ENCODE measurements at regions not wholly inside any gene's neighbourhood (a gene's known extent, or its start where the extent isn't known, plus 50 kb on each side); places are given as distances from the start of the nearest gene placed in this dataset.

DNA sequence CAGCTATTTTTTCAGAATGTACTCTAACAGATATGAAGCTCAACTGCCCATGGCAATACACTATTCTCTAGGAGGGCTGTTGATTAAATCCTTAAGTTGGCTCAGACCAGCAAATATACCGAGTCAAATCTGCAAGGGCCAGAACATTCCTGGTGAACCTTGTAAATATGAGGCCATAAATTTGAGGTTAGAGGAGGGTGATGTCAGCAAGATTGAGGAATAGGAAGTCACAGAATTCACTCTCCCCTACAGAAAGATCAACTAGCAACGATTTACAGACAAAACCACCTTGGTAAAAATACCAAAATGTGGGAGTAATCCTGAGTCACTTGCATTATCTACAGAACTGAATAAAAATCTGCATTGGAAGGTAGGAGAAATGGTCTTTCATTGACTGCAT is 399.3 kb downstream of the GPM6A start:
- no peak for DNase-seq
- POLR2A ChIA-PET, result no interaction called here
- Histone ChIP-seq H3K4me3 (ENCODE audit: control insufficient read depth in 1 of 2, extremely low read depth in 1 of 2, low read length in 1 of 2) (no peak overlapping the region), H3K27ac (ENCODE audit: low read length) (no peak overlapping the region), H3K4me1 (ENCODE audit: control insufficient read depth in 1 of 2, extremely low read depth in 1 of 2, insufficient read depth in 2 of 2, low read length in 2 of 2) (no peaks in the 10 kb centered on the region), H3K27me3 (replicated peaks in 1 of 2; ENCODE audit: control insufficient read depth in 2 of 2, extremely low read depth in 1 of 2, insufficient read depth in 2 of 2, low read length in 1 of 2) (no peaks in the 10 kb centered on the region), H3K9me3 (no peaks in the 10 kb centered on the region), H3K36me3 (ENCODE audit: control insufficient read depth in 2 of 2, extremely low read depth in 1 of 2, insufficient read depth in 1 of 2, low read length in 1 of 2) (no peaks in the 10 kb centered on the region)
- no peak overlapping the region for H3K27ac Mint-ChIP-seq
- no peaks in the 10 kb centered on the region for H3K4me1 Mint-ChIP-seq
- no peak for ATAC-seq (replicated peaks in 1 of 4)
- H3K27me3 Mint-ChIP-seq, result no peaks in the 10 kb centered on the region
- H3K4me3 Mint-ChIP-seq, result no peak overlapping the region
- H3K36me3 Mint-ChIP-seq, result no peaks in the 10 kb centered on the region
- CTCF ChIA-PET, result no interaction called here
- WGBS (ENCODE audit: insufficient coverage), result no CpG with 5 or more reads among the region's 2 CpGs
- H3K9me3 Mint-ChIP-seq, result peaks cover 5 to 41% (median 18%) of the 10 kb centered on the region in 3 donors

- Histone ChIP-seq H3K27ac (ENCODE audit: low read length) (no peak overlapping the region), H3K36me3 (ENCODE audit: control insufficient read depth in 2 of 2, extremely low read depth in 1 of 2, insufficient read depth in 1 of 2, low read length in 1 of 2) (no peaks in the 10 kb centered on the region), H3K9me3 (no peaks in the 10 kb centered on the region), H3K4me1 (ENCODE audit: control insufficient read depth in 1 of 2, extremely low read depth in 1 of 2, insufficient read depth in 2 of 2, low read length in 2 of 2) (no peaks in the 10 kb centered on the region), H3K4me3 (ENCODE audit: control insufficient read depth in 1 of 2, extremely low read depth in 1 of 2, low read length in 1 of 2) (no peak overlapping the region), H3K27me3 (replicated peaks in 1 of 2; ENCODE audit: control insufficient read depth in 2 of 2, extremely low read depth in 1 of 2, insufficient read depth in 2 of 2, low read length in 1 of 2) (no peaks in the 10 kb centered on the region)
- ATAC-seq (replicated peaks in 1 of 4), result no peak
- Mint-ChIP-seq H3K4me3 (no peak overlapping the region), H3K27me3 (no peaks in the 10 kb centered on the region), H3K36me3 (no peaks in the 10 kb centered on the region), H3K27ac (no peak overlapping the region), H3K9me3 (peaks cover 5 to 41% (median 18%) of the 10 kb centered on the region in 3 donors), H3K4me1 (no peaks in the 10 kb centered on the region)
- ChIA-PET POLR2A (no interaction called here), CTCF (no interaction called here)
- 0% methylated on average over 2 of the region's 5 CpGs for WGBS (ENCODE audit: insufficient coverage)
- DNase-seq, result no peak
Measured at GRCh38 chr4:175413561-175413960, 398.5 kb downstream of the GPM6A start.

GRCh38 chr4:175414602-175415001 is 397.5 kb downstream of the GPM6A start:
- H3K4me3 ChIP-seq (ENCODE audit: control insufficient read depth in 1 of 2, extremely low read depth in 1 of 2, low read length in 1 of 2), result no peak overlapping the region

DNA sequence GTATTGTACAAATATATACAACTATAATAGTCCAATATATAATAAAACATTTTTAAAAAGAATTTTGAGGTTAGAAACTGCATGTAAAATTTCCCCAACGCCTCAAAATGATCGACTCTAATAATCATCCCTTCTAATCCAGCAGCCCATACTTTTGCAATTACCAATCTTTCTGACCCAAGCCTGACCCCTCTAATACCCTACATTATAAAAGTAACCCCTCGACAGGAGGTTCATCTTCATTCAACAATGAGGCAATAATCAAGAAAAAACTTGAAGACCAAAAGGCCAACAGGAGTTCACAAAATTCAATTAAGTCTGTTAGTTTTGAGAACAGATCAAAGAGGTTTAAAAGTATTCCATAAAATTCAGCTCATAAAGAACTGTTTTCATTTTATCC is 393.5 kb downstream of the GPM6A start:
- H3K4me3 Mint-ChIP-seq, result no peak overlapping the region
- ATAC-seq (replicated peaks in 1 of 4) (no peak), DNase-seq (no peak)
- Histone ChIP-seq H3K36me3 (ENCODE audit: control insufficient read depth in 2 of 2, extremely low read depth in 1 of 2, insufficient read depth in 1 of 2, low read length in 1 of 2) (no peaks in the 10 kb centered on the region), H3K9me3 (no peaks in the 10 kb centered on the region), H3K4me1 (ENCODE audit: control insufficient read depth in 1 of 2, extremely low read depth in 1 of 2, insufficient read depth in 2 of 2, low read length in 2 of 2) (no peaks in the 10 kb centered on the region), H3K27ac (ENCODE audit: low read length) (no peak overlapping the region), H3K4me3 (ENCODE audit: control insufficient read depth in 1 of 2, extremely low read depth in 1 of 2, low read length in 1 of 2) (no peak overlapping the region), H3K27me3 (replicated peaks in 1 of 2; ENCODE audit: control insufficient read depth in 2 of 2, extremely low read depth in 1 of 2, insufficient read depth in 2 of 2, low read length in 1 of 2) (no peaks in the 10 kb centered on the region)
- CTCF ChIA-PET, result no interaction called here
- 82% methylated on average over 2 of the region's 3 CpGs for WGBS (ENCODE audit: insufficient coverage)
- H3K9me3 Mint-ChIP-seq, result peaks cover 11 to 21% (median 15%) of the 10 kb centered on the region in 3 donors
- H3K4me1 Mint-ChIP-seq, result no peaks in the 10 kb centered on the region
- POLR2A ChIA-PET, result no interaction called here
- no peaks in the 10 kb centered on the region for H3K27me3 Mint-ChIP-seq
- no peaks in the 10 kb centered on the region for H3K36me3 Mint-ChIP-seq
- no peak overlapping the region for H3K27ac Mint-ChIP-seq

More at GRCh38 chr4:175414602-175415001, 397.5 kb downstream of the GPM6A start:
- H3K27me3 Mint-ChIP-seq, result no peaks in the 10 kb centered on the region
- POLR2A ChIA-PET, result no interaction called here
- no peaks in the 10 kb centered on the region for H3K36me3 Mint-ChIP-seq
- H3K4me1 ChIP-seq (ENCODE audit: control insufficient read depth in 1 of 2, extremely low read depth in 1 of 2, insufficient read depth in 2 of 2, low read length in 2 of 2), result no peaks in the 10 kb centered on the region
- DNase-seq, result no peak
- H3K27ac ChIP-seq (ENCODE audit: low read length), result no peak overlapping the region
- no peak overlapping the region for H3K27ac Mint-ChIP-seq
- no peaks in the 10 kb centered on the region for H3K36me3 ChIP-seq (ENCODE audit: control insufficient read depth in 2 of 2, extremely low read depth in 1 of 2, insufficient read depth in 1 of 2, low read length in 1 of 2)
- no peak overlapping the region for H3K4me3 Mint-ChIP-seq
- CTCF ChIA-PET, result no interaction called here
- no peaks in the 10 kb centered on the region for H3K4me1 Mint-ChIP-seq
- ATAC-seq (replicated peaks in 1 of 4), result no peak
- H3K27me3 ChIP-seq (replicated peaks in 1 of 2; ENCODE audit: control insufficient read depth in 2 of 2, extremely low read depth in 1 of 2, insufficient read depth in 2 of 2, low read length in 1 of 2), result no peaks in the 10 kb centered on the region
- WGBS (ENCODE audit: insufficient coverage), result no CpG with 5 or more reads among the region's 2 CpGs
- H3K9me3 Mint-ChIP-seq, result peaks cover 5 to 37% (median 18%) of the 10 kb centered on the region in 3 donors
- H3K9me3 ChIP-seq, result no peaks in the 10 kb centered on the region

GRCh38 chr4:175419236-175419718 is 392.8 kb downstream of the GPM6A start:
- Mint-ChIP-seq H3K36me3 (no peaks in the 10 kb centered on the region), H3K4me1 (no peaks in the 10 kb centered on the region), H3K27me3 (no peaks in the 10 kb centered on the region), H3K4me3 (no peak overlapping the region), H3K9me3 (peaks cover 13 to 17% (median 14%) of the 10 kb centered on the region in 3 donors), H3K27ac (no peak overlapping the region)
- Histone ChIP-seq H3K4me3 (ENCODE audit: control insufficient read depth in 1 of 2, extremely low read depth in 1 of 2, low read length in 1 of 2) (no peak overlapping the region), H3K27me3 (replicated peaks in 1 of 2; ENCODE audit: control insufficient read depth in 2 of 2, extremely low read depth in 1 of 2, insufficient read depth in 2 of 2, low read length in 1 of 2) (no peaks in the 10 kb centered on the region), H3K9me3 (no peaks in the 10 kb centered on the region), H3K4me1 (ENCODE audit: control insufficient read depth in 1 of 2, extremely low read depth in 1 of 2, insufficient read depth in 2 of 2, low read length in 2 of 2) (no peaks in the 10 kb centered on the region), H3K27ac (ENCODE audit: low read length) (no peak overlapping the region), H3K36me3 (ENCODE audit: control insufficient read depth in 2 of 2, extremely low read depth in 1 of 2, insufficient read depth in 1 of 2, low read length in 1 of 2) (no peaks in the 10 kb centered on the region)
- no peak for DNase-seq
- POLR2A ChIA-PET, result no interaction called here
- CTCF ChIA-PET, result no interaction called here
- no CpG with 5 or more reads among the region's 2 CpGs for WGBS (ENCODE audit: insufficient coverage)
- ATAC-seq (replicated peaks in 1 of 4), result no peak

DNA sequence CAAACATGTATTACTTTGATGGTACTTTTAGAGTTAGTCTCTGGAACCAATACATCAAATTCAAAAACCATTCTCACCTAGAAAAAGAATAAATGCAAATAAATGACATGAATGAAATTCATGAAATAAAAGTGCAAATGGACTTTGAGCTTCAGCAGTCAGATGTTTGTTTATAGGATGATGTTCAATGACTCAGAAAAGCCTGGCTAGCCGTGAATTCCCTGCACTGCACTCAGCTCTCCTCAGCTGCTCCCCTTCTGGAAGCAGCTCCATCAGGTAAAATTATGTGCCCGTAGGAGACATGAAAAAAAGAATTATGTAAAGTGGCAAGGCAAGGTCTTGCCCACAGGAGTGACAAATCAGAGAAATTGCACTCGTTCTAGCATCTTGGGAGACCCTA is 390.6 kb downstream of the GPM6A start:
- 50% methylated on average over 1 of the region's 3 CpGs for WGBS (ENCODE audit: insufficient coverage)
- POLR2A ChIA-PET, result no interaction called here

DNA sequence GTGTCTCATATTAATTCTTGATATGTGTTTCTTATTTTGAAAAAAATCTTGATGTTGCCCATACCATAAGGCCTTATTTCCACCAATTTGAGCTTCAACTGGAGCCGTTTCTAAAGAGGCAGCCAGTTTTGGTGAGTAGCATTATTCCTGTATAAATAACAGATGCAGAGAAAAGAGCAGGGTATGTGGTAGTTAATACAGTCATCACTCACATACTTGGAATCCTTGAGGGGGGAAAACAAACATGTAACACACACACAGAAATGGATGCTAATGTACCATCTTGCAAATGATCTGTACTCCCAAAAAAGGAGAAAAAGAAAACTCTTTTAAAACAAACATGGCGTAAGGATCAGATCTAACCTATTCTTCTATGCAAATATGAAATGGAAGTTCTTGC is 389.7 kb downstream of the GPM6A start:
- ChIA-PET CTCF (no interaction called here), POLR2A (no interaction called here)
- no peaks in the 10 kb centered on the region for H3K36me3 ChIP-seq (ENCODE audit: control insufficient read depth in 2 of 2, extremely low read depth in 1 of 2, insufficient read depth in 1 of 2, low read length in 1 of 2)
- H3K4me3 Mint-ChIP-seq, result no peak overlapping the region
- H3K27ac Mint-ChIP-seq, result no peak overlapping the region
- no peaks in the 10 kb centered on the region for H3K4me1 Mint-ChIP-seq
- H3K27me3 ChIP-seq (replicated peaks in 1 of 2; ENCODE audit: control insufficient read depth in 2 of 2, extremely low read depth in 1 of 2, insufficient read depth in 2 of 2, low read length in 1 of 2), result no peaks in the 10 kb centered on the region
- H3K27me3 Mint-ChIP-seq, result no peaks in the 10 kb centered on the region
- no peaks in the 10 kb centered on the region for H3K9me3 ChIP-seq
- peaks cover 4 to 14% (median 4%) of the 10 kb centered on the region in 3 donors for H3K9me3 Mint-ChIP-seq
- H3K27ac ChIP-seq (ENCODE audit: low read length), result no peak overlapping the region
- no peak for DNase-seq
- WGBS (ENCODE audit: insufficient coverage), result no CpG with 5 or more reads among the region's 2 CpGs
- H3K36me3 Mint-ChIP-seq, result no peaks in the 10 kb centered on the region
- no peak overlapping the region for H3K4me3 ChIP-seq (ENCODE audit: control insufficient read depth in 1 of 2, extremely low read depth in 1 of 2, low read length in 1 of 2)
- ATAC-seq (replicated peaks in 1 of 4), result no peak
- no peaks in the 10 kb centered on the region for H3K4me1 ChIP-seq (ENCODE audit: control insufficient read depth in 1 of 2, extremely low read depth in 1 of 2, insufficient read depth in 2 of 2, low read length in 2 of 2)

More for the DNA sequence above, 390.6 kb downstream of the GPM6A start:
- H3K4me1 ChIP-seq (ENCODE audit: control insufficient read depth in 1 of 2, extremely low read depth in 1 of 2, insufficient read depth in 2 of 2, low read length in 2 of 2), result no peaks in the 10 kb centered on the region
- no peak overlapping the region for H3K4me3 ChIP-seq (ENCODE audit: control insufficient read depth in 1 of 2, extremely low read depth in 1 of 2, low read length in 1 of 2)
- ATAC-seq (replicated peaks in 1 of 4), result no peak
- Mint-ChIP-seq H3K27ac (no peak overlapping the region), H3K27me3 (no peaks in the 10 kb centered on the region), H3K36me3 (no peaks in the 10 kb centered on the region), H3K9me3 (peaks cover 0 to 9% (median 4%) of the 10 kb centered on the region in 3 donors), H3K4me1 (no peaks in the 10 kb centered on the region), H3K4me3 (no peak overlapping the region)
- H3K27ac ChIP-seq (ENCODE audit: low read length), result no peak overlapping the region
- CTCF ChIA-PET, result no interaction called here
- H3K27me3 ChIP-seq (replicated peaks in 1 of 2; ENCODE audit: control insufficient read depth in 2 of 2, extremely low read depth in 1 of 2, insufficient read depth in 2 of 2, low read length in 1 of 2), result no peaks in the 10 kb centered on the region
- no peaks in the 10 kb centered on the region for H3K9me3 ChIP-seq
- DNase-seq, result no peak
- H3K36me3 ChIP-seq (ENCODE audit: control insufficient read depth in 2 of 2, extremely low read depth in 1 of 2, insufficient read depth in 1 of 2, low read length in 1 of 2), result no peaks in the 10 kb centered on the region
